Calu3 (cell line): ENCODE measurements at regions not wholly inside any gene's neighbourhood (a gene's known extent, or its start where the extent isn't known, plus 50 kb on each side); places are given as distances from the start of the nearest gene placed in this dataset.

Experiments
- BruUV-seq: library from RNA; stranded (reverse); fragments of 400-500 nt; replicated peaks from 2 replicates; lab custom pipeline; 2021; lab: Mats Ljungman, UMichigan
- CTCF ChIA-PET: fragments of 300-600 bp; sonication (Branson Sonifier 250); formaldehyde crosslinking; loops from one replicate; lab custom pipeline; 2022; ENCODE audit warnings: antibody characterized with exemption; lab: Charles Lee
- DNase-seq: peaks from one replicate; pipeline ENCODE4 v3.0.0; 2022
- H3K27ac Mint-ChIP-seq: one replicate; pipeline ENCODE4 v1.8.0; 2022; ENCODE audit warnings: mixed read lengths; ENCODE audit not compliant: unreplicated experiment
- H3K27me3 Mint-ChIP-seq: one replicate; pipeline ENCODE4 v1.8.0; 2022; ENCODE audit warnings: mixed read lengths; ENCODE audit not compliant: unreplicated experiment
- H3K36me3 Mint-ChIP-seq: one replicate; pipeline ENCODE4 v1.8.0; 2022; ENCODE audit warnings: mild to moderate bottlenecking, moderate library complexity, mixed read lengths; ENCODE audit not compliant: insufficient read depth, unreplicated experiment
- H3K4me1 Mint-ChIP-seq: one replicate; pipeline ENCODE4 v1.8.0; 2022; ENCODE audit warnings: mild to moderate bottlenecking, low read depth, mixed read lengths; ENCODE audit not compliant: unreplicated experiment
- H3K4me3 Mint-ChIP-seq: one replicate; pipeline ENCODE4 v1.8.0; 2022; ENCODE audit warnings: mild to moderate bottlenecking, low read depth, moderate library complexity, mixed read lengths; ENCODE audit not compliant: unreplicated experiment
- H3K9me3 Mint-ChIP-seq: one replicate; pipeline ENCODE4 v1.8.0; 2022; ENCODE audit warnings: low read depth, mixed read lengths; ENCODE audit not compliant: unreplicated experiment
- CTCF ChIP-seq: fragments of 200-600 bp; IDR thresholded peaks from one replicate; pipeline ENCODE4 v1.8.0; 2022; ENCODE audit warnings: antibody characterized with exemption; ENCODE audit not compliant: unreplicated experiment
- intact Hi-C: fragments of 100-400 bp; cut with micrococcal nuclease; formaldehyde crosslinking; loops from one replicate; pipeline ENCODE4 v1.10.0; 2022; ENCODE audit not compliant: unreplicated experiment

GRCh38 chr20:52270001-52270606 lies 78.5 kb upstream of the ZFP64 start:
- BruUV-seq = no TSS peak
- CTCF ChIA-PET = interaction anchor here (0.6 kb wide), 1 partner anchor 12 kb away, joined by 4 read pairs; no protein-coding TSS in a partner anchor
- Mint-ChIP-seq H3K9me3 (no peaks in the 10 kb centered on the region), H3K36me3 (no peaks in the 10 kb centered on the region), H3K27me3 (peaks cover 31% of the 10 kb centered on the region), H3K4me3 (no peak overlapping the region), H3K27ac (no peak overlapping the region), H3K4me1 (no peaks in the 10 kb centered on the region)
- intact Hi-C loops = no loop called here
- no peak for DNase-seq
- TF ChIP-seq CTCF = no peak

GRCh38 chr20:52269321-52269720 lies 77.7 kb upstream of the ZFP64 start:
- no peak overlapping the region for H3K4me3 Mint-ChIP-seq
- H3K4me1 Mint-ChIP-seq = no peaks in the 10 kb centered on the region
- DNase-seq = no peak
- no peak overlapping the region for H3K27ac Mint-ChIP-seq
- BruUV-seq = no TSS peak
- intact Hi-C loops = no loop called here
- no peaks in the 10 kb centered on the region for H3K36me3 Mint-ChIP-seq
- H3K9me3 Mint-ChIP-seq = no peaks in the 10 kb centered on the region
- CTCF ChIA-PET = interaction anchor here (0.5 kb wide), 1 partner anchor 1907 kb away, joined by 4 read pairs; no protein-coding TSS in a partner anchor
- H3K27me3 Mint-ChIP-seq = peaks cover 39% of the 10 kb centered on the region
- TF ChIP-seq CTCF = no peak

GRCh38 chr20:52268184-52268749 lies 76.7 kb upstream of the ZFP64 start:
- no peak for DNase-seq
- CTCF ChIA-PET = interaction anchor here (0.6 kb wide), 1 partner anchor 116 kb away, joined by 5 read pairs; no protein-coding TSS in a partner anchor
- no peaks in the 10 kb centered on the region for H3K4me1 Mint-ChIP-seq
- no peak overlapping the region for H3K27ac Mint-ChIP-seq
- peaks cover 49% of the 10 kb centered on the region for H3K27me3 Mint-ChIP-seq
- H3K4me3 Mint-ChIP-seq = no peak overlapping the region
- intact Hi-C loops = no loop called here
- no peaks in the 10 kb centered on the region for H3K36me3 Mint-ChIP-seq
- no TSS peak for BruUV-seq
- no peak for TF ChIP-seq CTCF
- H3K9me3 Mint-ChIP-seq = no peaks in the 10 kb centered on the region

- Mint-ChIP-seq H3K9me3 (no peaks in the 10 kb centered on the region), H3K27me3 (peaks cover 58% of the 10 kb centered on the region), H3K36me3 (no peaks in the 10 kb centered on the region), H3K27ac (no peak overlapping the region), H3K4me1 (no peaks in the 10 kb centered on the region), H3K4me3 (no peak overlapping the region)
- intact Hi-C loops = no loop called here
- CTCF ChIA-PET = no interaction called here
- no TSS peak for BruUV-seq
- TF ChIP-seq CTCF = no peak
- no peak for DNase-seq
Observed at GRCh38 chr20:52267418-52267817, 75.8 kb upstream of the ZFP64 start.
